ENCODE measurements at regions not wholly inside any gene's neighbourhood (a gene's known extent, or its start where the extent isn't known, plus 50 kb on each side); places are given as distances from the start of the nearest gene placed in this dataset.

GRCh38 chr4:38230821-38231563, 270.8 kb downstream of the PTTG2 start:
- no peak for DNase-seq (ENCODE audit: low read depth)

- no peak for DNase-seq (ENCODE audit: low read depth)
These were observed 271.4 kb downstream of the PTTG2 start for GRCh38 chr4:38231626-38232025.

GRCh38 chr4:38232741-38233140, 272.5 kb downstream of the PTTG2 start:
- DNase-seq (ENCODE audit: low read depth), result no peak

GRCh38 chr4:38233727-38234480, 273.7 kb downstream of the PTTG2 start:
- no peak for DNase-seq (ENCODE audit: low read depth)

GRCh38 chr4:38235354-38235753, 275.2 kb downstream of the PTTG2 start:
- DNase-seq (ENCODE audit: low read depth), result no peak

GRCh38 chr4:38236003-38236402, 275.8 kb downstream of the PTTG2 start:
- DNase-seq (ENCODE audit: low read depth), result no peak

GRCh38 chr4:38236503-38236902, 276.3 kb downstream of the PTTG2 start:
- no peak for DNase-seq (ENCODE audit: low read depth)

- no peak for DNase-seq (ENCODE audit: low read depth)
These were observed 276.9 kb downstream of the PTTG2 start for GRCh38 chr4:38237139-38237538.

GRCh38 chr4:38241541-38241940, 281.3 kb downstream of the PTTG2 start:
- DNase-seq (ENCODE audit: low read depth), result no peak

- DNase-seq (ENCODE audit: low read depth), result no peak
These were observed 281.9 kb downstream of the PTTG2 start for GRCh38 chr4:38242101-38242500.

GRCh38 chr4:38242822-38243387, 282.7 kb downstream of the PTTG2 start:
- DNase-seq (ENCODE audit: low read depth), result no peak

GRCh38 chr4:38243388-38244053, 283.3 kb downstream of the PTTG2 start:
- no peak for DNase-seq (ENCODE audit: low read depth)

- no peak for DNase-seq (ENCODE audit: low read depth)
These were observed 294.6 kb downstream of the PTTG2 start for GRCh38 chr4:38254825-38255224.

- no peak for DNase-seq (ENCODE audit: low read depth)
These were observed 295.4 kb downstream of the PTTG2 start for GRCh38 chr4:38255572-38255971.

- no peak for DNase-seq (ENCODE audit: low read depth)
These were observed 306.4 kb downstream of the PTTG2 start for GRCh38 chr4:38266616-38267015.

GRCh38 chr4:38268108-38268820, 308.1 kb downstream of the PTTG2 start:
- DNase-seq (ENCODE audit: low read depth), result no peak

GRCh38 chr4:38268837-38269236, 308.6 kb downstream of the PTTG2 start:
- DNase-seq (ENCODE audit: low read depth), result no peak

- no peak for DNase-seq (ENCODE audit: low read depth)
These were observed 313.2 kb downstream of the PTTG2 start for GRCh38 chr4:38273407-38273806.

- no peak for DNase-seq (ENCODE audit: low read depth)
These were observed 315.3 kb downstream of the PTTG2 start for GRCh38 chr4:38275331-38276100.

- no peak for DNase-seq (ENCODE audit: low read depth)
These were observed 318.1 kb downstream of the PTTG2 start for GRCh38 chr4:38278255-38278654.

GRCh38 chr4:38279077-38279476, 318.9 kb downstream of the PTTG2 start:
- DNase-seq (ENCODE audit: low read depth), result no peak

All from stimulated activated CD8-positive, alpha-beta memory T cell treated with anti-CD3 and anti-CD28 coated beads, Interleukin-15, amount 100 ng/mL, for 24 hours (primary cell).